BE2C (cell line): ENCODE measurements at regions not wholly inside any gene's neighbourhood (a gene's known extent, or its start where the extent isn't known, plus 50 kb on each side); places are given as distances from the start of the nearest gene placed in this dataset.

Experiments used
- DNase-seq: peaks from one replicate; pipeline ENCODE4 v3.0.0-alpha.2; 2020
- H3K27me3 ChIP-seq: fragments of 250-450 bp; sonication (Bioruptor Pico); 2 replicates; pipeline ENCODE4 v1.5.1; 2020; ENCODE audit warnings: mild to moderate bottlenecking
- H3K36me3 ChIP-seq: fragments of 250-450 bp; sonication (Bioruptor Pico); 2 replicates; pipeline ENCODE4 v1.5.1; 2020; ENCODE audit warnings: mild to moderate bottlenecking
- H3K4me1 ChIP-seq: fragments of 250-450 bp; sonication (Bioruptor Pico); 2 replicates; pipeline ENCODE4 v1.5.1; 2020
- H3K4me3 ChIP-seq: 2 replicates; pipeline ENCODE4 v1.5.1; 2011; ENCODE audit warnings: low read depth, low read length
- H3K9me3 ChIP-seq: fragments of 250-450 bp; sonication (Bioruptor Pico); 2 replicates; pipeline ENCODE4 v1.5.1; 2020
- TF ChIP-seq, protein P1 (sequence below): IDR thresholded peaks from 2 replicates; pipeline ENCODE4 v1.5.1; 2012; ENCODE audit warnings: mild to moderate bottlenecking, low read depth, low read length

DNA sequence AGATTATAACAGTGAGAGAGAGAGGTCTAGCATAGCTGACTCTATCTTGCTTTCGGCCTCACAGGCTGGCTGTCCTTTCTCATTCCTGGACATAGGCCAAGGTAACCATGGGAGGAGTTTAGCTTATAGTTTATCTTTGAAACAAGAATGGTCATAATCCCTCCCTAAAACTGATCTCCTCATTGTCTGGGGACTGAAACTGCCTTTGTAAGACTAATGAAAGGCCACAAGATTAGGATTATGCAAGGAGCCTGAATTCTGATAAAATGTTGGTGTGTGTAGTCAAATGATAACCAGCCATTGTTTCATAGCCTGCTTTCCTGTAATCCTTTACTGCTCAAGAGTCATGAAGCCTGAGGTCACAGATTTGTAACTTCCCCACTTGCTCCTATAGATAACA, 131.9 kb upstream of the LYPLAL1 start:
- Histone ChIP-seq H3K4me1 (no peaks in the 10 kb centered on the region), H3K27me3 (no peaks in the 10 kb centered on the region), H3K36me3 (no peaks in the 10 kb centered on the region), H3K9me3 (no peaks in the 10 kb centered on the region), H3K4me3 (no peak overlapping the region)
- DNase-seq: no peak
- TF ChIP-seq, protein P1, sequence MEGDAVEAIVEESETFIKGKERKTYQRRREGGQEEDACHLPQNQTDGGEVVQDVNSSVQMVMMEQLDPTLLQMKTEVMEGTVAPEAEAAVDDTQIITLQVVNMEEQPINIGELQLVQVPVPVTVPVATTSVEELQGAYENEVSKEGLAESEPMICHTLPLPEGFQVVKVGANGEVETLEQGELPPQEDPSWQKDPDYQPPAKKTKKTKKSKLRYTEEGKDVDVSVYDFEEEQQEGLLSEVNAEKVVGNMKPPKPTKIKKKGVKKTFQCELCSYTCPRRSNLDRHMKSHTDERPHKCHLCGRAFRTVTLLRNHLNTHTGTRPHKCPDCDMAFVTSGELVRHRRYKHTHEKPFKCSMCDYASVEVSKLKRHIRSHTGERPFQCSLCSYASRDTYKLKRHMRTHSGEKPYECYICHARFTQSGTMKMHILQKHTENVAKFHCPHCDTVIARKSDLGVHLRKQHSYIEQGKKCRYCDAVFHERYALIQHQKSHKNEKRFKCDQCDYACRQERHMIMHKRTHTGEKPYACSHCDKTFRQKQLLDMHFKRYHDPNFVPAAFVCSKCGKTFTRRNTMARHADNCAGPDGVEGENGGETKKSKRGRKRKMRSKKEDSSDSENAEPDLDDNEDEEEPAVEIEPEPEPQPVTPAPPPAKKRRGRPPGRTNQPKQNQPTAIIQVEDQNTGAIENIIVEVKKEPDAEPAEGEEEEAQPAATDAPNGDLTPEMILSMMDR: no peak

DNA sequence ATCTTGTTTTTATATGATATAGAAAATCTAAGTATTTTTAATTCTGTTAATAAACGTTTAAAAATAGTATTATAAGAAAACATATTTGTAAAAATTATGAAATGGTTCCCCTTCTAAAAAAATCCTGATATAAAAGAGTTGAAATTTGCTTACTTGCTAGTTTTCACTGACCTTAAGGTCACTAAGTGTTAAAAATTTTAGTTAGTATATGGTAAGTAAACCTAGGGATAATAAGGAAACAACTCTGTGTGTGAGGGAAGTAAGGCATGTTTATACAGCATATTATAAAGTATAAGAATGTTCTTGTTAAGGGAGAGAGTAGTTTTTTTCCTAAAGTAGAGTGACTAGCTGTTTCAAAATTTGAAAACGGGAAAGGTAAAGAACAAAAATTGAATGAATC, 130.9 kb upstream of the LYPLAL1 start:
- H3K36me3 ChIP-seq: no peaks in the 10 kb centered on the region
- H3K4me3 ChIP-seq: no peak overlapping the region
- H3K4me1 ChIP-seq: no peaks in the 10 kb centered on the region
- DNase-seq: no peak
- TF ChIP-seq, protein P1: no peak
- no peaks in the 10 kb centered on the region for H3K27me3 ChIP-seq
- H3K9me3 ChIP-seq: no peaks in the 10 kb centered on the region

DNA sequence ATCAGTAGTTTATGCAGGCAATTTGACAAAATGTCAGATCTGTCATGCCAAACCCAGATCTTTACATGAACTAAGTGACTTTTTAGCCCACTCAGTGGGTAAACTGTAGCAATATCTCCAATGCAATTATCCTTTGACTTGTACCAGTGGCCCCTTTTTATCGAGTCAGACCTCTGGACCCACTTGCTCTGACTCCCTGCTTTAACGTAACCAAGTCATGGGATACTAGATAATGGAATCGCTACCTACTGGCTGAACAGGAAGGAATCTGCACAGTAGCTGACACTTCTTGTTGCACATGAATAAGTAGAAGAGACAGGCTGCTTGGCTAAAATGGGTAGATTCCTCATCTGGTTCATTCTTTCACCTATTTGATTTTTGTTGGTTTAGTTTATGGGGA, 128.4 kb upstream of the LYPLAL1 start:
- TF ChIP-seq, protein P1: no peak
- no peaks in the 10 kb centered on the region for H3K36me3 ChIP-seq
- no peaks in the 10 kb centered on the region for H3K4me1 ChIP-seq
- H3K4me3 ChIP-seq: no peak overlapping the region
- H3K27me3 ChIP-seq: no peaks in the 10 kb centered on the region; the same call in 1 of the 2 replicates
- DNase-seq: no peak
- no peaks in the 10 kb centered on the region for H3K9me3 ChIP-seq

DNA sequence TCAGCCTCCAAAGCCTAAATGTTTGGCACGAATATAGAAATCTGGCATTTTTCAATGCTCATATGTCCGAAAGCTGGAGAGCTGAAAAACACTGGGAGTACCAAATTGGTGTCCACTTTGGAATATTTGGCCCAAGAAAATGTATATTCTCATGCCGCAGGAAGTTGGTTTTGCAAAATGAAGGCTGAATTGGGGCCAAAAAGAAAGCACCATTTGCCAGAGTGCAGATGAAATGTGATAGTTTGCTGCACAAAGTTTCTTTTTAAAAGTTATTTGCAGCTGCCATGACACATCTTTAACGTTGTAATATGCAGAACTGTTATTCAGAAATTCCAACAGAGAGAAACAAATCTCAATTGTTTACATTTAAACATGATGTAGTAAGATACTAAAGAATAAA, 124.2 kb upstream of the LYPLAL1 start:
- DNase-seq: no peak
- Histone ChIP-seq H3K4me3 (no peak overlapping the region), H3K27me3 (no peaks in the 10 kb centered on the region; the same call in 1 of the 2 replicates), H3K9me3 (no peaks in the 10 kb centered on the region), H3K4me1 (no peaks in the 10 kb centered on the region), H3K36me3 (no peaks in the 10 kb centered on the region)
- TF ChIP-seq, protein P1: no peak

DNA sequence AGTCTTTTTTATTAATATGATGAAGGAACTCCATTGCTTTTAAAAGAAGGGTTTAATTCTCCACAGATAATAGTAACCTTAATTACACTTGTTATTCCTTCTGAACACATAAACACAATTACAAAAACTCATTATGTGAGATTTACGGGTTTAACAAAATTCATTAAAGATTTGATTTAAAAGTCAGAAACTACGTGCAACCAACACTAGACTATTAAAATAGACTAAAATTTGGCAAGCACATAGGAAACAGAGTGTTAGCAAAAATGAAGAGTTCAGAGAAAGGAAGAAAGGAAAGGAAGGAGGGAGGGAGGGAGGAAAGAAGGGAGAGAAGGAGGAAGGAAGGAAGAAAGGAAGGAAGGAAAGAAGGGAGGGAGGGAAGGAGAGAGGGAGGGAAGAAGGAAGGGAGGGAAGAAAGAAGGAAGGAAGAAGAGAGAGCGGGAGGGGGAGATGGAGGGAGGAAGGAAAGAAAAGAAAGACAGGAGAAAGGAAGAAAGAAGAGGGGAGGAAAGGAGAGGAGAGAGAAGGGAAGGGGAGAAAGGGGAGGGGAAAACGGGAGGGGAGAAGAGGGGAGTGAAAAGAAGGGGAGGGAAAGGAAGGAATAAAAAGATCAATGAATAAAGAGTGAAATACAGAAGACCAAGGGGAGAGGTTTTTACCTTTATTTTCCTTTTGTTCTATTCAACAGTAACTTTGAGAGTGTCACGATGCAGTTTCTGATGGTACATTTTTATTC, 123.4 kb upstream of the LYPLAL1 start:
- no peak for DNase-seq
- TF ChIP-seq, protein P1: no peak
- H3K4me1 ChIP-seq: no peaks in the 10 kb centered on the region
- H3K4me3 ChIP-seq: no peak overlapping the region
- no peaks in the 10 kb centered on the region for H3K9me3 ChIP-seq
- H3K27me3 ChIP-seq: no peaks in the 10 kb centered on the region; the same call in 1 of the 2 replicates
- no peaks in the 10 kb centered on the region for H3K36me3 ChIP-seq

DNA sequence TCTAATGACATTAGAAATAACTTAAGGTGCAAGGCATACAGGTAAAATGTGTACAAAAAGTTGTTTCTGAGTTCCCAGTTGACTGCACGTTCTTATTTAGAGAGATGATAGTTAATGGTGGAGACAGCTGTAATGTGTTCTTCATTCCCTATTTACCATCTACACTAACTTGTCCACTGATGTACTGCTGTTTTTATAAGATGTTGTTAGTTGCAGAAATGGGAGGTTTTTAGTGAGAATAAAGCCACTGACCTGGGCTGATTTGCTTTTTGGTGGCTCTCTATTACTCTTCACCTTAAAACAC, 122.9 kb upstream of the LYPLAL1 start:
- DNase-seq: no peak
- Histone ChIP-seq H3K4me1 (no peaks in the 10 kb centered on the region), H3K27me3 (no peaks in the 10 kb centered on the region; the same call in 1 of the 2 replicates), H3K4me3 (no peak overlapping the region), H3K9me3 (no peaks in the 10 kb centered on the region), H3K36me3 (no peaks in the 10 kb centered on the region)
- TF ChIP-seq, protein P1: no peak
